ENCODE measurements at regions not wholly inside any gene's neighbourhood (a gene's known extent, or its start where the extent isn't known, plus 50 kb on each side); places are given as distances from the start of the nearest gene placed in this dataset.

DNA sequence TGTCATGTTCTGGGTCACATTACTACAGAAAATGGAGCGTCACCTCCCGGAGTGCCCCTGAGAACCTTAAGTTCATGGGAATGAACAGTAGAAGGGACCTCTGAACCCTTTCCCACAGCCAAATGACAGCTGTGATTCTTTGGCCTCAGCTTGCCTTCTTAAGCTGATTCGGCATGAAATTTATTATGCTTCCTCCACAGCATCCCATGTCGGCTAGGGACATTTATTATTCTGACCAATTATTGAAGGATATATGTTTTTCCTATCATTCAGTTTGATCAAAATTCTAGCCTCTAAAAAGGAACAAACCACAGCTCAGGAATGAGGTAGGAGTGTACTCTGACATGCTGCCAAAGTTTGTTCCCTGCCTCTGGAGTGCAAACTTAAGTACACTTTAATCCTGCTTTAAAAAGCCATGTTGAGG, 440.6 kb downstream of the CETN3 start:
- no peak for TF ChIP-seq EP300 (IDR thresholded peaks at IDR 0.05)
- TF ChIP-seq POLR2AphosphoS5 (IDR thresholded peaks at IDR 0.05), result no peak
- TF ChIP-seq POLR2A (IDR thresholded peaks at IDR 0.05), result no peak
